HepG2 (cell line): ENCODE measurements at regions not wholly inside any gene's neighbourhood (a gene's known extent, or its start where the extent isn't known, plus 50 kb on each side); places are given as distances from the start of the nearest gene placed in this dataset.

Source experiments
- NCOA2 ChIP-seq: sonication (generic); formaldehyde crosslinking; IDR thresholded peaks from 2 replicates; pipeline ENCODE4 v1.8.0; 2022; ENCODE audit warnings: inconsistent platforms
- RARA ChIP-seq: IDR thresholded peaks from 2 replicates; pipeline ENCODE4 v1.6.1; 2016; ENCODE audit warnings: missing genetic modification reagents, missing compliant biosample characterization
- TF ChIP-seq, protein P1 (sequence below): sonication (generic); formaldehyde crosslinking; IDR thresholded peaks from 2 replicates; pipeline ENCODE4 v1.4.0; 2020; ENCODE audit warnings: mild to moderate bottlenecking, missing genetic modification reagents, borderline replicate concordance
- TF ChIP-seq, protein P2 (sequence below): sonication (generic); formaldehyde crosslinking; IDR thresholded peaks from 2 replicates; pipeline ENCODE4 v1.4.0; 2020; ENCODE audit warnings: missing genetic modification reagents, borderline replicate concordance

DNA sequence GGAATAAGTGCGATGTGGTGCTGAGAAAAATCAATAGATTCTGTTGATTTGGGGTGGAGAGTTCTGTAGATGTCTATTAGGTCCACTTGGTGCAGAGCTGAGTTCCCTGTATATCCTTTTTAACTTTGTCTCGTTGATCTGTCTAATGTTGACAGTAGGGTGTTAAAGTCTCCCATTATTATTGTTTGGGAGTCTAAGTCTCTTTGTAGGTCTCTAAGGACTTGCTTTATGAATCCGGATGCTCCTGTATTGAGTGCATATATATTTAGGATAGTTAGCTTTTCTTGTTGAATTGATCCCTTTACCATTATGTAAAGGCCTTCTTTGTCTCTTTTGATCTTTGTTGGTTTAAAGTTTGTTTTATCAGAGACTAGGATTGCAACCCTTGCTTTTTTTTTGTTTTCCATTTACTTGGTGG lies 170.8 kb upstream of the SLC38A2 start (continued):
- TF ChIP-seq, protein P1, sequence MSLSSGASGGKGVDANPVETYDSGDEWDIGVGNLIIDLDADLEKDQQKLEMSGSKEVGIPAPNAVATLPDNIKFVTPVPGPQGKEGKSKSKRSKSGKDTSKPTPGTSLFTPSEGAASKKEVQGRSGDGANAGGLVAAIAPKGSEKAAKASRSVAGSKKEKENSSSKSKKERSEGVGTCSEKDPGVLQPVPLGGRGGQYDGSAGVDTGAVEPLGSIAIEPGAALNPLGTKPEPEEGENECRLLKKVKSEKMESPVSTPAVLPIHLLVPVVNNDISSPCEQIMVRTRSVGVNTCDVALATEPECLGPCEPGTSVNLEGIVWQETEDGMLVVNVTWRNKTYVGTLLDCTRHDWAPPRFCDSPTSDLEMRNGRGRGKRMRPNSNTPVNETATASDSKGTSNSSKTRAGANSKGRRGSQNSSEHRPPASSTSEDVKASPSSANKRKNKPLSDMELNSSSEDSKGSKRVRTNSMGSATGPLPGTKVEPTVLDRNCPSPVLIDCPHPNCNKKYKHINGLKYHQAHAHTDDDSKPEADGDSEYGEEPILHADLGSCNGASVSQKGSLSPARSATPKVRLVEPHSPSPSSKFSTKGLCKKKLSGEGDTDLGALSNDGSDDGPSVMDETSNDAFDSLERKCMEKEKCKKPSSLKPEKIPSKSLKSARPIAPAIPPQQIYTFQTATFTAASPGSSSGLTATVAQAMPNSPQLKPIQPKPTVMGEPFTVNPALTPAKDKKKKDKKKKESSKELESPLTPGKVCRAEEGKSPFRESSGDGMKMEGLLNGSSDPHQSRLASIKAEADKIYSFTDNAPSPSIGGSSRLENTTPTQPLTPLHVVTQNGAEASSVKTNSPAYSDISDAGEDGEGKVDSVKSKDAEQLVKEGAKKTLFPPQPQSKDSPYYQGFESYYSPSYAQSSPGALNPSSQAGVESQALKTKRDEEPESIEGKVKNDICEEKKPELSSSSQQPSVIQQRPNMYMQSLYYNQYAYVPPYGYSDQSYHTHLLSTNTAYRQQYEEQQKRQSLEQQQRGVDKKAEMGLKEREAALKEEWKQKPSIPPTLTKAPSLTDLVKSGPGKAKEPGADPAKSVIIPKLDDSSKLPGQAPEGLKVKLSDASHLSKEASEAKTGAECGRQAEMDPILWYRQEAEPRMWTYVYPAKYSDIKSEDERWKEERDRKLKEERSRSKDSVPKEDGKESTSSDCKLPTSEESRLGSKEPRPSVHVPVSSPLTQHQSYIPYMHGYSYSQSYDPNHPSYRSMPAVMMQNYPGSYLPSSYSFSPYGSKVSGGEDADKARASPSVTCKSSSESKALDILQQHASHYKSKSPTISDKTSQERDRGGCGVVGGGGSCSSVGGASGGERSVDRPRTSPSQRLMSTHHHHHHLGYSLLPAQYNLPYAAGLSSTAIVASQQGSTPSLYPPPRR (CRISPR knock-in tag) = peak; percentile 84
- TF ChIP-seq RARA (peak; percentile 44; the same call in 1 of the 2 replicates), NCOA2 (CRISPR knock-in tag) (peak; percentile 77)
- TF ChIP-seq, protein P2, sequence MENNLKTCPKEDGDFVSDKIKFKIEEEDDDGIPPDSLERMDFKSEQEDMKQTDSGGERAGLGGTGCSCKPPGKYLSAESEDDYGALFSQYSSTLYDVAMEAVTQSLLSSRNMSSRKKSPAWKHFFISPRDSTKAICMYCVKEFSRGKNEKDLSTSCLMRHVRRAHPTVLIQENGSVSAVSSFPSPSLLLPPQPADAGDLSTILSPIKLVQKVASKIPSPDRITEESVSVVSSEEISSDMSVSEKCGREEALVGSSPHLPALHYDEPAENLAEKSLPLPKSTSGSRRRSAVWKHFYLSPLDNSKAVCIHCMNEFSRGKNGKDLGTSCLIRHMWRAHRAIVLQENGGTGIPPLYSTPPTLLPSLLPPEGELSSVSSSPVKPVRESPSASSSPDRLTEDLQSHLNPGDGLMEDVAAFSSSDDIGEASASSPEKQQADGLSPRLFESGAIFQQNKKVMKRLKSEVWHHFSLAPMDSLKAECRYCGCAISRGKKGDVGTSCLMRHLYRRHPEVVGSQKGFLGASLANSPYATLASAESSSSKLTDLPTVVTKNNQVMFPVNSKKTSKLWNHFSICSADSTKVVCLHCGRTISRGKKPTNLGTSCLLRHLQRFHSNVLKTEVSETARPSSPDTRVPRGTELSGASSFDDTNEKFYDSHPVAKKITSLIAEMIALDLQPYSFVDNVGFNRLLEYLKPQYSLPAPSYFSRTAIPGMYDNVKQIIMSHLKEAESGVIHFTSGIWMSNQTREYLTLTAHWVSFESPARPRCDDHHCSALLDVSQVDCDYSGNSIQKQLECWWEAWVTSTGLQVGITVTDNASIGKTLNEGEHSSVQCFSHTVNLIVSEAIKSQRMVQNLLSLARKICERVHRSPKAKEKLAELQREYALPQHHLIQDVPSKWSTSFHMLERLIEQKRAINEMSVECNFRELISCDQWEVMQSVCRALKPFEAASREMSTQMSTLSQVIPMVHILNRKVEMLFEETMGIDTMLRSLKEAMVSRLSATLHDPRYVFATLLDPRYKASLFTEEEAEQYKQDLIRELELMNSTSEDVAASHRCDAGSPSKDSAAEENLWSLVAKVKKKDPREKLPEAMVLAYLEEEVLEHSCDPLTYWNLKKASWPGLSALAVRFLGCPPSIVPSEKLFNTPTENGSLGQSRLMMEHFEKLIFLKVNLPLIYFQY (CRISPR knock-in tag) = peak; percentile 79; the same call in 1 of the 2 replicates
